AG04449 (cell line): ENCODE measurements at regions not wholly inside any gene's neighbourhood (a gene's known extent, or its start where the extent isn't known, plus 50 kb on each side); places are given as distances from the start of the nearest gene placed in this dataset.
A peak's percentile ranks its signal among the peaks of the same experiment; 100 is the strongest.

Source experiments
- CTCF ChIA-PET: fragments of 350-600 bp; formaldehyde crosslinking; extraction: SDS; loops from one replicate; lab custom pipeline; 2021; ENCODE audit warnings: antibody characterized with exemption; lab: Yijun Ruan, JAX
- POLR2A ChIA-PET: fragments of 400-600, 350-600 bp; formaldehyde crosslinking; extraction: SDS; loops from one replicate; lab custom pipeline; 2020; ENCODE audit warnings: antibody characterized with exemption, inconsistent platforms; lab: Yijun Ruan, JAX
- DNase-seq: peaks from one replicate; pipeline ENCODE4 v3.0.0-alpha.2; 2010; ENCODE audit warnings: low read depth, low spot score
- H3K4me3 ChIP-seq: 2 replicates; pipeline ENCODE4 v1.5.1; 2011; ENCODE audit warnings: low read depth, mild to moderate bottlenecking, control low read depth, low read length
- CTCF ChIP-seq: IDR thresholded peaks from one replicate; pipeline ENCODE4 v1.5.1; 2011; ENCODE audit warnings: mild to moderate bottlenecking, moderate library complexity, low read length, control low read depth, inconsistent platforms; ENCODE audit not compliant: insufficient read depth; ENCODE audit errors: missing control alignments

GRCh38 chr4:24686866-24687692 lies 102.7 kb upstream of the DHX15 start:
- TF ChIP-seq CTCF: peak; percentile 32

GRCh38 chr4:24688453-24688852 lies 104.1 kb upstream of the DHX15 start:
- POLR2A ChIA-PET: no interaction called here
- H3K4me3 ChIP-seq: no peak overlapping the region
- DNase-seq: no peak
- TF ChIP-seq CTCF: no peak
- CTCF ChIA-PET: no interaction called here

More at GRCh38 chr4:24686866-24687692, 102.7 kb upstream of the DHX15 start:
- H3K4me3 ChIP-seq: no peak overlapping the region
- CTCF ChIA-PET: interaction anchor here (0.9 to 1.0 kb wide), 2 partner anchors 9 to 199 kb away, joined by 3 read pairs; no protein-coding TSS in a partner anchor
- POLR2A ChIA-PET: no interaction called here
- DNase-seq: no peak

- POLR2A ChIA-PET: no interaction called here
- H3K4me3 ChIP-seq: no peak overlapping the region
- no peak for TF ChIP-seq CTCF
- CTCF ChIA-PET: no interaction called here
- DNase-seq: no peak
These were observed 104.9 kb upstream of the DHX15 start for GRCh38 chr4:24689212-24689611.

- TF ChIP-seq CTCF: no peak
- no peak for DNase-seq
- ChIA-PET POLR2A (no interaction called here), CTCF (no interaction called here)
- H3K4me3 ChIP-seq: no peak overlapping the region
These were observed 104.9 kb upstream of the SOD3 start for GRCh38 chr4:24690436-24690835.

GRCh38 chr4:24693636-24694035 lies 101.7 kb upstream of the SOD3 start:
- no peak for TF ChIP-seq CTCF
- no peak overlapping the region for H3K4me3 ChIP-seq
- DNase-seq: no peak
- ChIA-PET POLR2A (no interaction called here), CTCF (no interaction called here)

GRCh38 chr4:24700118-24700517 lies 95.3 kb upstream of the SOD3 start:
- ChIA-PET POLR2A (no interaction called here), CTCF (no interaction called here)
- no peak overlapping the region for H3K4me3 ChIP-seq
- TF ChIP-seq CTCF: no peak
- DNase-seq: no peak
